ENCODE measurements at regions not wholly inside any gene's neighbourhood (a gene's known extent, or its start where the extent isn't known, plus 50 kb on each side); places are given as distances from the start of the nearest gene placed in this dataset.

DNA sequence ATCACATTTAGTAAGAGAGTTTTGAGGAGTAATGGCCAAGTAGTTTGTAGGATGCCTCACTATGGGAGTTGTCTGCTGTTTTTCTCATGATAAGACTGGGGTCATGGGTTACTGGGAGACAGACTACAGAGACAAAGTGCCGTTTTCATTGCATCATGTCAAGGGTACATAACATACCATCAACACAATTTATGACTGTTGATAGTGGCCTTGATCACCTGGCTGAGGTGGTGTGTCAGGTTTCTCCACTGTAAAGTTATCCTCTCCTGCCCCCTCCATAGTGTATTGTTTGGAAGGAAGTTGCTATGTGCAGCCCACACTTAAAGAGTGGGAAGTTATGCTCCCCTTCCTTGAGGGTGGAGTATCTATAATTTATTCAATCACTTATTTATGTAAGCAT, 263.5 kb upstream of the POU3F1 start:
- 0 out of 2 replicates have a peak, but pooled peaks cover 2% of the 10 kb centered on the region for H3K9me3 ChIP-seq (ENCODE audit: control insufficient read depth, insufficient read depth, low read length)
- H3K4me1 ChIP-seq (ENCODE audit: control insufficient read depth, insufficient read depth, low read length): no peaks in the 10 kb centered on the region
- no peak overlapping the region for H3K9ac ChIP-seq (ENCODE audit: low read depth, low read length)
- no peaks in the 10 kb centered on the region for H3K27me3 ChIP-seq (ENCODE audit: control insufficient read depth, insufficient read depth, low read length)
- no peak overlapping the region for H3K27ac ChIP-seq (ENCODE audit: low read depth, low read length)
- no peak overlapping the region for H3K4me3 ChIP-seq (ENCODE audit: low read depth, low read length)
- no peaks in the 10 kb centered on the region for H3K36me3 ChIP-seq (ENCODE audit: control insufficient read depth, insufficient read depth, low read length)

DNA sequence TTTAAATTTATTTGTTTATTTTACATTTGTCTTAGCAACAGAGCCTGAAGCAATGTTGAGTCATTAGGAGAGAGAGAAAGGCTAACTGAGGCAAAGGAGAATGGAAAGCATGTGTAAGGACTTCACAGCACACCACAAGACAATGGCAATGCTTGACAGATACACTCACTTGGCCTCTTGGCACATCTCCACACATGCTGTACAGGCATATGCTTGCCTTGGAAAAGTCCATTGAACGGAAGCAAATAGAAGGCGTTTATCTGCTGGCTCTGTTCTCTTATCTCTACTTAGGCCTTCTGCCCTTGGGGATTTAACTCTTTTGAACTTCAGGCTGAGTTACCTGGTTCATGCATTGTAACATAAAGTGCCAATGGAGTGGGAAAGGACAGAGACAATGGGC, 262.2 kb upstream of the POU3F1 start:
- Histone ChIP-seq H3K9ac (ENCODE audit: low read depth, low read length) (no peak overlapping the region), H3K36me3 (ENCODE audit: control insufficient read depth, insufficient read depth, low read length) (no peaks in the 10 kb centered on the region), H3K4me3 (ENCODE audit: low read depth, low read length) (no peak overlapping the region), H3K27me3 (ENCODE audit: control insufficient read depth, insufficient read depth, low read length) (no peaks in the 10 kb centered on the region), H3K4me1 (ENCODE audit: control insufficient read depth, insufficient read depth, low read length) (no peaks in the 10 kb centered on the region), H3K9me3 (ENCODE audit: control insufficient read depth, insufficient read depth, low read length) (0 out of 2 replicates have a peak, but pooled peaks cover 2% of the 10 kb centered on the region), H3K27ac (ENCODE audit: low read depth, low read length) (no peak overlapping the region)

DNA sequence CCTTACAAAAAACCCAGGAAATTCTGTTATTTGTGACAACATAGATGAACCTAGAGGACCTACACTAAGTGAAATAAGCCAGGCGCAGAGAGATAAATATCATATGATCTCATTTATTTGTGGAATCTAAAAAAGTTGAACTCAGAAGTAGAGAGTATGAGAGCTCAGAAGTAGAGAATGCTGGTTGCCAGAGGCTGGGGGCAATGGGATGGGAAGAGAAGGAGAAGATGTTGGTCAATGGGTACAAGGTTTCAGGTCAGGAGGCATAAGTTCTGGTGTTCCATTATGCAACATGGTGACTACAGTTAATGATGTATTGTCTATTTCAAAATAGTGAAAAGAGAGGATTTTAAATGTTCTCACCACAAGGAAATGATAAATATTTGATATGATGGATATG, 259.1 kb upstream of the POU3F1 start:
- Histone ChIP-seq H3K9me3 (ENCODE audit: control insufficient read depth, insufficient read depth, low read length) (no peaks in the 10 kb centered on the region), H3K27me3 (ENCODE audit: control insufficient read depth, insufficient read depth, low read length) (no peaks in the 10 kb centered on the region), H3K9ac (ENCODE audit: low read depth, low read length) (no peak overlapping the region), H3K4me1 (ENCODE audit: control insufficient read depth, insufficient read depth, low read length) (no peaks in the 10 kb centered on the region; the same call in 1 of the 2 replicates), H3K36me3 (ENCODE audit: control insufficient read depth, insufficient read depth, low read length) (no peaks in the 10 kb centered on the region), H3K4me3 (ENCODE audit: low read depth, low read length) (no peak overlapping the region), H3K27ac (ENCODE audit: low read depth, low read length) (no peak overlapping the region)

DNA sequence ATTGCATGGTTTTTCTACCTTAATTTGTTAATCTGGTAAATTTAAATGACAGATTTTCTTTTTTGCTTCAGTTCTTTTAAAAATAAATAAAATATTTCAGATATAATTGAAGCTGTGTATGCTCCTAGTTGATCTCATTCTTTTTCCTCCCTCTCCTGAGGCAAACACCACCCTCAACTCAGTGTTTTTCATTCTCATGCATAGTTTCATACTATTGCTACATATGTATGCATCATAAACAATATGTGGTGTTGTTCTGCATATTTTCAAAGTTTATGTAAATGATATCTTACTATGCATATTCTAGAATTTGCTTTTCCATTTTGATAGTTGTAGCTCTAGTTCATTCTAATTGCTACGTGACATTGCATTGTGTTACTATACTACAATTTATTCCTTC, 257.2 kb upstream of the POU3F1 start:
- Histone ChIP-seq H3K36me3 (ENCODE audit: control insufficient read depth, insufficient read depth, low read length) (no peaks in the 10 kb centered on the region), H3K27me3 (ENCODE audit: control insufficient read depth, insufficient read depth, low read length) (no peaks in the 10 kb centered on the region), H3K27ac (ENCODE audit: low read depth, low read length) (no peak overlapping the region), H3K9me3 (ENCODE audit: control insufficient read depth, insufficient read depth, low read length) (no peaks in the 10 kb centered on the region), H3K9ac (ENCODE audit: low read depth, low read length) (no peak overlapping the region), H3K4me3 (ENCODE audit: low read depth, low read length) (no peak overlapping the region), H3K4me1 (ENCODE audit: control insufficient read depth, insufficient read depth, low read length) (no peaks in the 10 kb centered on the region; the same call in 1 of the 2 replicates)

DNA sequence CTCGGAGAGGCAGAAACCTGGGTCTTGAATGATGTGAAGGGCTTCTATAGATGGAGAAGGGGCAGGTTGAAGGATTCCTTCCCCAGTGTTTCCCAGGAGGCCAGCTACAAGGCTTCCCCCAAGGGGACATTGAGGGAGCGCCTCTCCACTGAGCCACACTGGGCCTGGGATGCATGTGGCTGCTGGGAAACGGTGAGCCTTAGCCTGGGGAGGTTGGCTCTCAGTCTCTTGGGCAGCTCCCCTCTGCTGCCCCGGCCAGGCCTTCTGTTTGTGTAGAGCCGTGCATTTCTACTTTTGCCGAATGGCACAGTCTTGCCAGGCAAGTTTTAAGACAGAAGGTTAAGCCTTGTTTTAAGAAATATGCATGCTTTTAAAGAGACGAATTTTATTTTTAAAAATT, 254.4 kb upstream of the POU3F1 start:
- Histone ChIP-seq H3K36me3 (ENCODE audit: control insufficient read depth, insufficient read depth, low read length) (no peaks in the 10 kb centered on the region), H3K4me1 (ENCODE audit: control insufficient read depth, insufficient read depth, low read length) (no peaks in the 10 kb centered on the region; the same call in 1 of the 2 replicates), H3K9me3 (ENCODE audit: control insufficient read depth, insufficient read depth, low read length) (no peaks in the 10 kb centered on the region), H3K27me3 (ENCODE audit: control insufficient read depth, insufficient read depth, low read length) (no peaks in the 10 kb centered on the region), H3K27ac (ENCODE audit: low read depth, low read length) (no peak overlapping the region), H3K9ac (ENCODE audit: low read depth, low read length) (no peak overlapping the region), H3K4me3 (ENCODE audit: low read depth, low read length) (no peak overlapping the region)

DNA sequence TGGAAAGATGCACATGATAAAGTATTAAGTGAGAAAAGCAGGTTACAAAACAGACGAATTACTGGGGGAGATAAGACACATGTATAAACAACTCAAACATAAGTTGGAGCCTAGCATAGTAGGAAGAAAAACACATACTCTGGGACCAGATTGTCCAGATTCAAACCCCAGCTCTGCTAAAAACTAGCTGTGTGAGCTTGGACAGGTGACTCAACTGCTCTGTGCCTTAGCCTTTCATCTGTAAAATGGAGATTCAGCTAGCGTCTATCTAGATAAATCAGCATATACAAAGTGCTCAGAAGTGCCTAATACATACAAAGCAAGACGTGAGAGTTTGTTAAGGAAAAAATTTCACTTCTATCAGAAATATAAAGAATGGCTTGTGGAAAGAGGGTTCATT, 254.0 kb upstream of the POU3F1 start:
- Histone ChIP-seq H3K27me3 (ENCODE audit: control insufficient read depth, insufficient read depth, low read length) (no peaks in the 10 kb centered on the region), H3K27ac (ENCODE audit: low read depth, low read length) (no peak overlapping the region), H3K4me1 (ENCODE audit: control insufficient read depth, insufficient read depth, low read length) (no peaks in the 10 kb centered on the region; the same call in 1 of the 2 replicates), H3K9ac (ENCODE audit: low read depth, low read length) (no peak overlapping the region), H3K4me3 (ENCODE audit: low read depth, low read length) (no peak overlapping the region), H3K36me3 (ENCODE audit: control insufficient read depth, insufficient read depth, low read length) (no peaks in the 10 kb centered on the region), H3K9me3 (ENCODE audit: control insufficient read depth, insufficient read depth, low read length) (no peaks in the 10 kb centered on the region)

DNA sequence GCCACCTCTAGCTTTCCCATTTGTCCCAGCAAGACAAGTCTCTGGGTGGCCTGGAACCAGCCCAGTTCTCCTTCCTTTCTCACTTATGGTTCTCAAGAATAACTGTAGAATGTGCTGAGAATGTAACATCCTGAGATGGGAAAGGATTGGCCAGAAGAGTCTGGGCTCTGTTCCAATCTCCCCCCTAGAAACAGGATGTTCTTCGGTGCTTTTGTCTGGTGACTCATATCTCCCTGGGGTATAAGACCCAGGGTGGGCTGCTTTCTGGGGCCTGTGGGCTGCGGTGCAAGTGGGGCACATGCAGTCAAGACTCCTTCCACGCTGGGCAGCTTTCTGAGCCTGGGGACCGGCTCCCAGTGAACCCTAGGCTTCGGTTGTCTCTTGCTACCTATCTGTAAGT, 251.2 kb upstream of the POU3F1 start:
- no peaks in the 10 kb centered on the region for H3K36me3 ChIP-seq (ENCODE audit: control insufficient read depth, insufficient read depth, low read length)
- peaks cover 2% of the 10 kb centered on the region for H3K4me1 ChIP-seq (ENCODE audit: control insufficient read depth, insufficient read depth, low read length)
- H3K9me3 ChIP-seq (ENCODE audit: control insufficient read depth, insufficient read depth, low read length): no peaks in the 10 kb centered on the region
- H3K27ac ChIP-seq (ENCODE audit: low read depth, low read length): no peak overlapping the region
- no peak overlapping the region for H3K4me3 ChIP-seq (ENCODE audit: low read depth, low read length)
- H3K9ac ChIP-seq (ENCODE audit: low read depth, low read length): no peak overlapping the region
- H3K27me3 ChIP-seq (ENCODE audit: control insufficient read depth, insufficient read depth, low read length): no peaks in the 10 kb centered on the region

DNA sequence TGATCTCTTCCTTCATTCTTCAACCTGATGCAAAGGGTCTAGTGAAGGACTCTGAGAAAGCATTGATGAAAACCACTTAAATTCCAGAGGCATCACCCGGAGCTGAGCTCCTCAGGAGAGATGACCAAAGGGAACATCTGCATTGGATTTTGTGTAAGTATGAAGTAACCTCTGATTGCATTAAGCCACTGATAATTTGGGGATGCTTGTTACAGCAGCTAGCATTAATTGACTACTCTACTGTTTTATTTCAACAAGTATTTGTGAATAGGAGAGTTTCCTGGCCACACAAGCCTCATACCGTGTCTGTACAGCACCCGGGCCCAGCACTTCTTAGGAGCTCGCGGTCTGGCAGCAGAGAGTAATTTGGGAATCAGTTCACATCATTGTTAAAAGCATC, 250.7 kb upstream of the POU3F1 start:
- no peaks in the 10 kb centered on the region for H3K9me3 ChIP-seq (ENCODE audit: control insufficient read depth, insufficient read depth, low read length)
- no peak overlapping the region for H3K27ac ChIP-seq (ENCODE audit: low read depth, low read length)
- H3K36me3 ChIP-seq (ENCODE audit: control insufficient read depth, insufficient read depth, low read length): no peaks in the 10 kb centered on the region
- no peaks in the 10 kb centered on the region for H3K27me3 ChIP-seq (ENCODE audit: control insufficient read depth, insufficient read depth, low read length)
- no peak overlapping the region for H3K9ac ChIP-seq (ENCODE audit: low read depth, low read length)
- H3K4me1 ChIP-seq (ENCODE audit: control insufficient read depth, insufficient read depth, low read length): peaks cover 8% of the 10 kb centered on the region
- no peak overlapping the region for H3K4me3 ChIP-seq (ENCODE audit: low read depth, low read length)

DNA sequence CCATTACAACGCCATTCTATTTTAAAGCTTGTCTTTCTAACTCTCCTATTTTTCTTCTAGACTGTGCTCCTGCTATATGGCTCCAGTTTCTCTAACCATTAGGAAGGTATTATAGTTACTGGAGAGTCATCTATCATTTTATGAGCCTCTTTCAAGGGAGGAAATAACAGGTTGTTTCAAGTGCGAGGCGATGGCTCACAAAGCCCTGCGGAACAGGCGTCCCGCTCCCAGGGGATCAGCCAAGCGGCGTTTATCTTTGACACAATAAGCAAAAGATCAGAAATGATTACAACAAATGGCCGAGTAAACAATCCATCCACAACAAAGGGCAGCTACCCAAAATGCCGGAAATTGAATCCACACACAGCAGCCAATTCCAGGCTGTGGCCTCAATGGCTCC, 249.5 kb upstream of the POU3F1 start:
- Histone ChIP-seq H3K36me3 (ENCODE audit: control insufficient read depth, insufficient read depth, low read length) (no peaks in the 10 kb centered on the region), H3K27me3 (ENCODE audit: control insufficient read depth, insufficient read depth, low read length) (no peaks in the 10 kb centered on the region), H3K9ac (ENCODE audit: low read depth, low read length) (no peak overlapping the region), H3K27ac (ENCODE audit: low read depth, low read length) (no peak overlapping the region), H3K4me1 (ENCODE audit: control insufficient read depth, insufficient read depth, low read length) (peaks cover 20% of the 10 kb centered on the region), H3K4me3 (ENCODE audit: low read depth, low read length) (no peak overlapping the region), H3K9me3 (ENCODE audit: control insufficient read depth, insufficient read depth, low read length) (no peaks in the 10 kb centered on the region)

DNA sequence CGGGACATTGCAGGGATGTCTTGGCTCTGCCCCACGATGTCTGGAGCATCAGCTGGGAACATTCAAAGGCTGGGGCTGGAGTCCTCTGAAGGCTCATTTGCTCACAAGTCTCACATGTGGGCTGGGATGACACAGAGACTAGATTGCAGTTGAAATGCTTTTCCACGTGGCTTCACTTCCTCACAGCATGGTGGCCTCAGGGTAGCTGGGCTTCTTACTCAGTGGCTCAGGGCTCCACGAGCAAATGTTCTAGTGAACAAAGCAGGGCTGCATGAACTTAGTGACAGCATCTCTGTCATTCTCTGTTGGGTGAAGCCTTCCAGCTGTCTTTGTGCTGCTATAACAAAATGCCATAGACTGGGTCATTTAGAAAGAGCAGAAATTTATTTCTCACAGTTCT, 247.0 kb upstream of the POU3F1 start:
- no peak overlapping the region for H3K27ac ChIP-seq (ENCODE audit: low read depth, low read length)
- no peak overlapping the region for H3K9ac ChIP-seq (ENCODE audit: low read depth, low read length)
- no peaks in the 10 kb centered on the region for H3K27me3 ChIP-seq (ENCODE audit: control insufficient read depth, insufficient read depth, low read length)
- H3K36me3 ChIP-seq (ENCODE audit: control insufficient read depth, insufficient read depth, low read length): no peaks in the 10 kb centered on the region
- no peak overlapping the region for H3K4me3 ChIP-seq (ENCODE audit: low read depth, low read length)
- H3K9me3 ChIP-seq (ENCODE audit: control insufficient read depth, insufficient read depth, low read length): no peaks in the 10 kb centered on the region
- peaks cover 20% of the 10 kb centered on the region for H3K4me1 ChIP-seq (ENCODE audit: control insufficient read depth, insufficient read depth, low read length)

DNA sequence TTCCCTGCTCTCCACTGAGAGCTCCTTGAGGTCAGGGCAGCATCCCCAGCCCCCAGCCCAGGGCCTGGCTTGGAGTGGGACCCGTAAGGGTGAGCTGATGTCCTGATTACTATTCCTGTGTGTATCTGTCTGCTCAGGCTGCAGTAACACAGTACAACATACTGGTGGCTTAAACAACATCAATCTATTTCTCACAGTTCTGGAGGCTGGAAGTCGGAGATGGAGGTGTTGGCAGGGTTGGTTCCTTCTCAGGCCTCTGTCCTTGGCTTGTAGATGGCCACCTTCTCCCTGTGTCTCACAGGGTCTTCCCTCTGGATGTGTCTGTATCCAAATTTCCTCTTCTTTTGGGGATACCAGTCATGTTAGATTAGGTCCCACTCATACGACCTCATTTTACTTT, 246.4 kb upstream of the POU3F1 start:
- Histone ChIP-seq H3K4me1 (ENCODE audit: control insufficient read depth, insufficient read depth, low read length) (peaks cover 20% of the 10 kb centered on the region), H3K9me3 (ENCODE audit: control insufficient read depth, insufficient read depth, low read length) (no peaks in the 10 kb centered on the region), H3K27ac (ENCODE audit: low read depth, low read length) (no peak overlapping the region), H3K4me3 (ENCODE audit: low read depth, low read length) (no peak overlapping the region), H3K27me3 (ENCODE audit: control insufficient read depth, insufficient read depth, low read length) (no peaks in the 10 kb centered on the region), H3K36me3 (ENCODE audit: control insufficient read depth, insufficient read depth, low read length) (no peaks in the 10 kb centered on the region), H3K9ac (ENCODE audit: low read depth, low read length) (no peak overlapping the region)

Measured in HUES48 (cell line).